CD4-positive, alpha-beta memory T cell (primary cell): ENCODE measurements at regions not wholly inside any gene's neighbourhood (a gene's known extent, or its start where the extent isn't known, plus 50 kb on each side); places are given as distances from the start of the nearest gene placed in this dataset.
"Not testable (repeated sequence)": the region's sequence is repeated elsewhere in the genome, so short reads cannot be mapped to it uniquely, and the experiment has no call there.

Source experiments
- CTCF ChIA-PET: fragments of 350-600 bp; sonication (Branson Sonifier 250); formaldehyde crosslinking; loops from one replicate; lab custom pipeline; 2021; ENCODE audit warnings: inconsistent platforms; ENCODE audit not compliant: partially characterized antibody; lab: Charles Lee
- POLR2A ChIA-PET: fragments of 350-600 bp; sonication (Branson Sonifier 250); formaldehyde crosslinking; loops from one replicate; lab custom pipeline; 2021; ENCODE audit not compliant: partially characterized antibody; lab: Charles Lee
- DNase-seq, 5 donors: peaks; one replicate each; pipeline versions ENCODE4 v3.0.0 to v3.0.0-alpha.2; 2020 to 2022; ENCODE audit warnings: mixed read lengths in 1 of 5
- H3K27ac ChIP-seq: one replicate; pipeline ENCODE4 v1.7.0; 2013; ENCODE audit warnings: low read depth, low read length
- H3K27me3 ChIP-seq: 2 replicates; pipeline ENCODE4 v1.7.0; 2013; ENCODE audit warnings: mild to moderate bottlenecking, low read length, moderate library complexity; ENCODE audit not compliant: insufficient read depth
- H3K36me3 ChIP-seq: 2 replicates; pipeline ENCODE4 v1.7.0; 2013; ENCODE audit warnings: mild to moderate bottlenecking, low read length, moderate library complexity; ENCODE audit not compliant: insufficient read depth
- H3K4me1 ChIP-seq: 2 replicates; pipeline ENCODE4 v1.7.0; 2013; ENCODE audit warnings: mild to moderate bottlenecking, low read length, moderate library complexity; ENCODE audit not compliant: insufficient read depth
- H3K4me3 ChIP-seq, 2 donors: one replicate each; pipeline ENCODE4 v1.7.0; 2013; ENCODE audit warnings: low read length in 2 of 2, mild to moderate bottlenecking in 1 of 2
- H3K9me3 ChIP-seq, 2 donors: one replicate each; pipeline ENCODE4 v1.7.0; 2013; ENCODE audit warnings: low read length in 2 of 2, control low read depth in 1 of 2; ENCODE audit not compliant: control insufficient read depth in 1 of 2
- H3K27ac Mint-ChIP-seq, 7 donors: one replicate each; pipeline ENCODE4 v1.8.0; 2020 to 2021; ENCODE audit warnings: mixed read lengths in 7 of 7, mild to moderate bottlenecking in 6 of 7, inconsistent platforms in 3 of 7, moderate library complexity in 3 of 7
- H3K27me3 Mint-ChIP-seq, 2 donors: one replicate each; pipeline ENCODE4 v1.8.0; 2020 to 2021; ENCODE audit warnings: mixed read lengths in 2 of 2
- H3K36me3 Mint-ChIP-seq, 2 donors: one replicate each; pipeline ENCODE4 v1.8.0; 2020 to 2021; ENCODE audit warnings: mixed read lengths in 2 of 2, inconsistent platforms in 1 of 2, mild to moderate bottlenecking in 1 of 2
- H3K4me1 Mint-ChIP-seq, 4 donors: one replicate each; pipeline ENCODE4 v1.8.0; 2020 to 2021; ENCODE audit warnings: mixed read lengths in 4 of 4, mild to moderate bottlenecking in 1 of 4
- H3K4me3 Mint-ChIP-seq, 8 donors: one replicate each; pipeline ENCODE4 v1.8.0; 2020 to 2021; ENCODE audit warnings: mixed read lengths in 8 of 8, mild to moderate bottlenecking in 7 of 8, moderate library complexity in 6 of 8, inconsistent platforms in 3 of 8
- H3K9me3 Mint-ChIP-seq, 8 donors: one replicate each; pipeline ENCODE4 v1.8.0; 2020 to 2021; ENCODE audit warnings: mixed read lengths in 8 of 8, mild to moderate bottlenecking in 5 of 8, inconsistent platforms in 3 of 8, moderate library complexity in 1 of 8
- intact Hi-C: fragments of 100-400 bp; cut with micrococcal nuclease; formaldehyde crosslinking; loops from one replicate; pipeline ENCODE4 v1.15.1; 2023

DNA sequence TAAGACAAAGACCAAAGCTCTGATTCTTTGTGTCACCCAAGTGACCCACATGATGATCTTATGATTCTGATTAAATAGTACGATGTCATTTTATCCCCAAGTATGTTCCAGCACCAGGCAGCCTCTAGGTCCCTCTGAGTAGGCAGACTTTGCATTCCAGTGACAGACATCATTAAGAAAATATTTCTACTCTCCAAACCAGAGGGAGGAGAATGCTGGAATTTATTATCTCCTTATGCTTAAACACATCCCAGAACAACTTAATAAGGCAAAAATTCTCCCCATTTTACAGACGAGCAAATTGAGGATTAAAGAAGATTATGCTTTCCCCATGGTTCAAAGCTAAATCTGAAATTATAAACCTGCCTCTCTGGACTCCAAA, 192.8 kb upstream of the CDH11 start:
- no peaks in the 10 kb centered on the region for H3K36me3 ChIP-seq
- DNase-seq, result no peak
- H3K27me3 Mint-ChIP-seq, result no peaks in the 10 kb centered on the region
- no peaks in the 10 kb centered on the region for H3K27me3 ChIP-seq
- peaks cover 0 to 18% (median 7%) of the 10 kb centered on the region in 8 donors for H3K9me3 Mint-ChIP-seq
- H3K27ac ChIP-seq, result no peak overlapping the region
- no peaks in the 10 kb centered on the region for H3K4me1 Mint-ChIP-seq
- no peak overlapping the region for H3K4me3 ChIP-seq
- no peaks in the 10 kb centered on the region for H3K9me3 ChIP-seq
- H3K4me3 Mint-ChIP-seq, result no peak overlapping the region
- no peak overlapping the region for H3K27ac Mint-ChIP-seq
- no peaks in the 10 kb centered on the region for H3K36me3 Mint-ChIP-seq
- POLR2A ChIA-PET, result no interaction called here
- H3K4me1 ChIP-seq, result no peaks in the 10 kb centered on the region
- CTCF ChIA-PET, result no interaction called here
- intact Hi-C loops, result no loop called here

DNA sequence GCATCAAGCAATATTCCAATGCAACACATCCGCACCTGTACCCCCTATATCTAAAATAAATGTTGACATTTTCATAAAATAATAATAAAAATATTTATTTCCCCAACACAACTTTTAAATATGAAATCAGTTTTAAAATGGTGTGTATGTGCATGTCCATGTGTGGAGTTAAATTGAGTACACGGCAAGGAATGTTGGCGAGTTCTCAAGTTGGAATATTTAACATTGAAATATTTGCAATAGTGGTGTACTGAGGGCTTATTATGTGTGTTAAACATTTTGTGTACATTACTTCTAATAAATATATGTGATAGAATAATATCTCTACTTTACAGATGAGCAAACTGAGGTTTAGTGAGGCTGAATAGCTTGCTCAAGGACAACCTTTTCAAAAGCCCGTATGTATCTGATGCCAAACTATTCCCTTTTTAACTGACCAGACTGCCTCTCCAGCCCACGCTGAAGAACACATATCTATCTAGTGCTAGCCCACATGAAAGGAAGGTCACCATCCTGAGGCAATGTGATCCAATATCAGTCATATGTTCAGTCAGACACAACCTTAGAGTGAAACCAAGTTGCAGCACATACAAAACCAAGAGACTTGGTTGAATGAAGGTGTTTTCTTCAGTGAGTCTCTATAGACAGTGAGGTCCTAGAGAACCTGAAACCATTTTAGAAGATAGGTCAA, 192.2 kb upstream of the CDH11 start:
- no peaks in the 10 kb centered on the region for H3K4me1 ChIP-seq
- no peak overlapping the region for H3K4me3 ChIP-seq
- ChIA-PET POLR2A (no interaction called here), CTCF (no interaction called here)
- H3K27me3 Mint-ChIP-seq, result no peaks in the 10 kb centered on the region
- H3K27ac ChIP-seq, result no peak overlapping the region
- H3K9me3 Mint-ChIP-seq, result peaks cover 0 to 18% (median 8%) of the 10 kb centered on the region in 8 donors
- no peaks in the 10 kb centered on the region for H3K36me3 Mint-ChIP-seq
- H3K27ac Mint-ChIP-seq, result no peak overlapping the region
- no peaks in the 10 kb centered on the region for H3K4me1 Mint-ChIP-seq
- H3K36me3 ChIP-seq, result no peaks in the 10 kb centered on the region
- H3K9me3 ChIP-seq, result no peaks in the 10 kb centered on the region
- DNase-seq, result no peak
- intact Hi-C loops, result no loop called here
- H3K4me3 Mint-ChIP-seq, result no peak overlapping the region
- no peaks in the 10 kb centered on the region for H3K27me3 ChIP-seq

DNA sequence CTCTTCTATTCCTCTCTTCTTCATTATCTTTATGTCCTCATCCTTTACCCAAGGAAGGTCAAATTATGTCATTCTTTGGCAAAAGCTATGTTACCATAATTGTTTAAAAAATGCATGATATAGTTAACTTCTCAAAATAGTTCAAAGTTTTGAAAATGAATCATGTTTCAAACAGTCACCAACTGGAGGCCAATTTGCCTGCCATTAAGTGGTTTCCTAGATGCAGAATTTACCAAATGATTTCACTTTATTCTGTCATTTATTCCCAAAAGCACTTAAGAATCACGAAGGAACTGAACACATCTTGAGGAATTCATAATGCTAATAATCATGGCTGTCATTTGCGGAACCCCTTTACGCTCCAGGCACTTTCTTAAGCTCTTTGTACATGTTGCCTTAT, 190.9 kb upstream of the CDH11 start:
- H3K36me3 Mint-ChIP-seq, result no peaks in the 10 kb centered on the region
- no peaks in the 10 kb centered on the region for H3K9me3 ChIP-seq
- intact Hi-C loops, result no loop called here
- no peak overlapping the region for H3K4me3 ChIP-seq
- H3K27ac ChIP-seq, result no peak overlapping the region
- ChIA-PET CTCF (no interaction called here), POLR2A (no interaction called here)
- H3K4me3 Mint-ChIP-seq, result no peak overlapping the region
- DNase-seq, result no peak
- no peaks in the 10 kb centered on the region for H3K4me1 Mint-ChIP-seq
- no peaks in the 10 kb centered on the region for H3K27me3 ChIP-seq
- H3K4me1 ChIP-seq, result no peaks in the 10 kb centered on the region
- H3K27ac Mint-ChIP-seq, result no peak overlapping the region
- peaks cover 0 to 18% (median 6%) of the 10 kb centered on the region in 8 donors for H3K9me3 Mint-ChIP-seq
- no peaks in the 10 kb centered on the region for H3K36me3 ChIP-seq
- H3K27me3 Mint-ChIP-seq, result no peaks in the 10 kb centered on the region

DNA sequence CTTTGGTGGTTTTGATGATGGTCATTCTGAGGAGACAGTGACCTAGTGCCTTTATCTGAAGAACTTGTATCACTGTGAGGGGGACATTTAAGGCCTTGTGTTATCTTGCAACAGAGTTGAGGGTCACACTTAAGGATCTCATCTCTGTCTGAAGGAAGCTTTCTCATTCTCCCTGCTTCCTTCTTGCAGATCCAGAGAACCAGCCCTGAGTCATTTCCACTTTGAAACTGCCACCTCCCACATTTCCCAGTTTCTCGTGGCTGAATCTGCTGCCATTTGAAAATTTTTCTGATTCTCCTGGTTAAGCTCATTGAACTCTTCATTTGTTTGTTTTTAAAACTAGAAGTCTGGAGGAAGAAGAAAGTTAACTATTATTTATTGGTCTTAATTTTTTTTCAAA, 190.2 kb upstream of the CDH11 start:
- Mint-ChIP-seq H3K36me3 (no peaks in the 10 kb centered on the region), H3K27me3 (no peaks in the 10 kb centered on the region), H3K4me1 (no peaks in the 10 kb centered on the region), H3K9me3 (peaks cover 0 to 18% (median 6%) of the 10 kb centered on the region in 8 donors), H3K4me3 (no peak overlapping the region), H3K27ac (no peak overlapping the region)
- Histone ChIP-seq H3K9me3 (no peaks in the 10 kb centered on the region), H3K27me3 (no peaks in the 10 kb centered on the region), H3K4me1 (no peaks in the 10 kb centered on the region), H3K36me3 (no peaks in the 10 kb centered on the region), H3K4me3 (no peak overlapping the region), H3K27ac (no peak overlapping the region)
- intact Hi-C loops, result no loop called here
- DNase-seq, result no peak
- ChIA-PET CTCF (no interaction called here), POLR2A (no interaction called here)

DNA sequence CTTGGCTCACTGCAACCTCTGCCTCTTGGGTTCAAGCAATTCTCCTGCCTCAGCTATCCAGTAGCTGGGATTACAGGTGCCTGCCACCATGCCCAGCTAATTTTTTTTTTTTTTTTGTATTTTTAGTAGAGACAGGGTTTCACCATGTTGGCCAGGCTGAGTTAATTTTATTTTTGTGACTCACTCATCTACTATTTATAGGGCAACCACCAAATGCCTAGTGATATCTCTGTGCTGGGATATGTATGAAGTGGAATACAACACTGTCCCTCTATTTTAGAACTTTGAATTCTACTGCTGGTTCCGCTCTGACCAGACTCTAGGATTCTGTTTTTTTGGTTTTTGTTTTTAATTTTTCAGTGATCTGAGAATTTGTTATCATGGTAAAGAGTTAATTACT, 188.6 kb upstream of the CDH11 start:
- H3K4me1 ChIP-seq, H3K27me3 ChIP-seq, H3K27me3 Mint-ChIP-seq, POLR2A ChIA-PET, H3K4me3 Mint-ChIP-seq, CTCF ChIA-PET, H3K36me3 ChIP-seq, H3K4me3 ChIP-seq, H3K27ac ChIP-seq, H3K27ac Mint-ChIP-seq, DNase-seq, H3K36me3 Mint-ChIP-seq, H3K4me1 Mint-ChIP-seq, intact Hi-C loops, H3K9me3 ChIP-seq: not testable (repeated sequence)
- peaks cover 0 to 12% (median 4%) of the 10 kb centered on the region in 8 donors for H3K9me3 Mint-ChIP-seq

DNA sequence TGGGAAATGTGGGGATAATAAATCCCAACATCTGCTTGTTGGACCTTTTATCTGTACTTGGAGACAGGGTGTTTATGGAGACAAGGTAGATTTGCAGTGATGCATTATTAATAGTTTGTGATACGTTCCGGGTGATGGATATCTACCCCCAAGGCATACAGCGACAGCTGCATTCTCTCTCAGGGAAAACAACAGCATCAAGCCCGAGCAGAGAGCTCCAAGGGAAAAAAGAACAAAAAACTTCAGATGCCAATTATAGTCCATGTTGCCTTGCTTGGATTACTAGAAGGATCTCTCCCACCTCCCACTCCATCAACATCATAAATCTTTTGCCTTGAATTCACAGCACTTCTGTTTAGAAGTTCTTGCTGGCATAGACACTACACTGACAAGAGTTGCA, 187.5 kb upstream of the CDH11 start:
- H3K27ac Mint-ChIP-seq, result no peak overlapping the region
- intact Hi-C loops, result no loop called here
- POLR2A ChIA-PET, result no interaction called here

DNA sequence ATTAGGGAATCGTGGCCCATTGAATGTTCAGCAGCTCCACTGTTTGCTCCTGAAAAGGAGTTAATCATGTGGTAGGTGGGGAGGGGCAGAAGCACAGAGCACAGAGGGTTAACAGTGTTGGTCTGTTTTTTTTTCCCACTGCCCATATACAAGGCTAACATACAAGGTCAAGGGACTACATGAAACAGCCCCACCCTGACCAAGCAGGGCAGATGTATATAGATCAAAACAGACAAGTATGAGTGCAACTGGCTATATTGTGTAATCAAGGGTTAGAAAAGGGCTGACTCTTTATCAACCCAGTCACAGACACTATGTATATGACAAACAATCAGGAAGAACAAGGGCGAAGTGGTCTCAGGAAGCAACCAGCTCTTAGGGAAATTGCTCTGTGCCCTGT, 186.6 kb upstream of the CDH11 start:
- H3K4me1 ChIP-seq, result no peaks in the 10 kb centered on the region
- H3K27me3 Mint-ChIP-seq, result no peaks in the 10 kb centered on the region
- ChIA-PET CTCF (no interaction called here), POLR2A (no interaction called here)
- no peaks in the 10 kb centered on the region for H3K36me3 Mint-ChIP-seq
- H3K9me3 Mint-ChIP-seq, result peaks cover 0 to 12% (median 6%) of the 10 kb centered on the region in 8 donors
- no peak for DNase-seq
- H3K27me3 ChIP-seq, result no peaks in the 10 kb centered on the region
- H3K4me3 ChIP-seq, result no peak overlapping the region
- no peaks in the 10 kb centered on the region for H3K9me3 ChIP-seq
- no peak overlapping the region for H3K4me3 Mint-ChIP-seq
- intact Hi-C loops, result no loop called here
- H3K27ac Mint-ChIP-seq, result no peak overlapping the region
- H3K27ac ChIP-seq, result no peak overlapping the region
- H3K4me1 Mint-ChIP-seq, result no peaks in the 10 kb centered on the region
- no peaks in the 10 kb centered on the region for H3K36me3 ChIP-seq

More for the DNA sequence above, 187.5 kb upstream of the CDH11 start:
- CTCF ChIA-PET, result no interaction called here
- Histone ChIP-seq H3K4me1 (no peaks in the 10 kb centered on the region), H3K36me3 (no peaks in the 10 kb centered on the region), H3K4me3 (no peak overlapping the region), H3K27me3 (no peaks in the 10 kb centered on the region), H3K9me3 (no peaks in the 10 kb centered on the region), H3K27ac (no peak overlapping the region)
- no peaks in the 10 kb centered on the region for H3K4me1 Mint-ChIP-seq
- no peak for DNase-seq
- H3K4me3 Mint-ChIP-seq, result no peak overlapping the region
- H3K27me3 Mint-ChIP-seq, result no peaks in the 10 kb centered on the region
- no peaks in the 10 kb centered on the region for H3K36me3 Mint-ChIP-seq
- peaks cover 0 to 12% (median 6%) of the 10 kb centered on the region in 8 donors for H3K9me3 Mint-ChIP-seq

DNA sequence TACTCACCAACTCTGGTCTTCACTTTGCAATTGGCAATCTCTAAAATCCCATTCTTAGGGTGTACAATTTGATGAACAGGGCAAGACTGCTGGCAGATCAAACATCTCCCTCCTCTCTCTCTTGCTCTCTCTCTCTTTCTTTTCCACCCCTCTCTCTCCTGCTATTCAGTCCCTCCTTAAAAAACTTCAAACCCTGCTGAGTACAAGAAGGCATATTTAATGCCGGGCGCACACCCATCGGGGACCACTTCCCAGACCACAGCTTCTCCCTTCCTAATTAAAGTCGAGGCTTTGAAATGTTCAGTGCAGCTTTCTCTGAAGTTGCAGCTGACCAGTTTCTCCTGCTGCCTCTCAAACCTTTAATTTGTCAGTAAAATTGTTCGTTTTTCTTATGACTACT, 185.4 kb upstream of the CDH11 start:
- POLR2A ChIA-PET, result no interaction called here
- no peaks in the 10 kb centered on the region for H3K4me1 Mint-ChIP-seq
- no peak overlapping the region for H3K4me3 Mint-ChIP-seq
- no peak for DNase-seq
- CTCF ChIA-PET, result no interaction called here
- intact Hi-C loops, result no loop called here
- H3K36me3 Mint-ChIP-seq, result no peaks in the 10 kb centered on the region
- H3K27ac ChIP-seq, result no peak overlapping the region
- H3K27ac Mint-ChIP-seq, result no peak overlapping the region
- H3K9me3 Mint-ChIP-seq, result peaks cover 0 to 12% (median 6%) of the 10 kb centered on the region in 8 donors
- no peaks in the 10 kb centered on the region for H3K27me3 ChIP-seq
- H3K4me3 ChIP-seq, result no peak overlapping the region
- no peaks in the 10 kb centered on the region for H3K9me3 ChIP-seq
- no peaks in the 10 kb centered on the region for H3K4me1 ChIP-seq
- H3K36me3 ChIP-seq, result no peaks in the 10 kb centered on the region
- no peaks in the 10 kb centered on the region for H3K27me3 Mint-ChIP-seq
